ENCODE measurements at regions not wholly inside any gene's neighbourhood (a gene's known extent, or its start where the extent isn't known, plus 50 kb on each side); places are given as distances from the start of the nearest gene placed in this dataset.
"Not testable (repeated sequence)": the region's sequence is repeated elsewhere in the genome, so short reads cannot be mapped to it uniquely, and the experiment has no call there.

GRCh38 chr1:148264374-148265276 is 112.5 kb upstream of the NBPF11 start:
- H3K27ac ChIP-seq = no peak overlapping the region
- no peak for DNase-seq
- no peaks in the 10 kb centered on the region for H3K36me3 ChIP-seq
- H3K9me3 ChIP-seq = no peaks in the 10 kb centered on the region
- peaks cover 0 to 16% (median 11%) of the 10 kb centered on the region in 4 donors for H3K4me1 ChIP-seq
- H3K4me3 ChIP-seq = no peak overlapping the region
- WGBS, 2 donors = 42 to 49% methylated on average over 29 of the region's 29 CpGs
- intact Hi-C loops (cut with DNase I) = no loop called here
- TF ChIP-seq POLR2A (IDR thresholded peaks at IDR 0.05) = no peak
- no peak for TF ChIP-seq POLR2AphosphoS5 (IDR thresholded peaks at IDR 0.05)
- no peak for TF ChIP-seq EP300 (IDR thresholded peaks at IDR 0.05)
- no peak for TF ChIP-seq CTCF (IDR thresholded peaks at IDR 0.05)
- H3K27me3 ChIP-seq = peaks cover 0 to 25% (median 7%) of the 10 kb centered on the region in 3 donors

GRCh38 chr1:148263906-148264255 is 111.8 kb upstream of the NBPF11 start:
- Histone ChIP-seq H3K27ac (peak overlapping the region in 3 of 4 donors; percentile 15 to 52 (median 38)), H3K27me3 (peaks cover 0 to 25% (median 7%) of the 10 kb centered on the region in 3 donors), H3K4me1 (peaks cover 0 to 16% (median 11%) of the 10 kb centered on the region in 4 donors), H3K9me3 (no peaks in the 10 kb centered on the region), H3K4me3 (peak overlapping the region; percentile 40 to 54 (median 47)), H3K36me3 (no peaks in the 10 kb centered on the region)
- 2% methylated on average over 17 of the region's 17 CpGs for WGBS, 2 donors
- intact Hi-C loops (cut with DNase I) = no loop called here
- DNase-seq = no peak
- TF ChIP-seq POLR2A (IDR thresholded peaks at IDR 0.05) (no peak), CTCF (IDR thresholded peaks at IDR 0.05) (no peak), EP300 (IDR thresholded peaks at IDR 0.05) (no peak), POLR2AphosphoS5 (IDR thresholded peaks at IDR 0.05) (no peak)

GRCh38 chr1:148263128-148263905 is 111.2 kb upstream of the NBPF11 start:
- H3K27me3 ChIP-seq = peaks cover 0 to 25% (median 7%) of the 10 kb centered on the region in 3 donors
- peak; percentile 71 for DNase-seq
- H3K4me1 ChIP-seq = peaks cover 0 to 16% (median 11%) of the 10 kb centered on the region in 4 donors
- no peaks in the 10 kb centered on the region for H3K36me3 ChIP-seq
- 1% methylated on average over 43 of the region's 43 CpGs for WGBS, 2 donors
- peak overlapping the region; percentile 40 to 54 (median 47) for H3K4me3 ChIP-seq
- intact Hi-C loops (cut with DNase I) = no loop called here
- H3K27ac ChIP-seq = peak overlapping the region in 3 of 4 donors; percentile 15 to 52 (median 38)
- TF ChIP-seq POLR2AphosphoS5 (IDR thresholded peaks at IDR 0.05) (peak; percentile 24 to 73 (median 44)), EP300 (IDR thresholded peaks at IDR 0.05) (no peak), POLR2A (IDR thresholded peaks at IDR 0.05) (peak in 1 of 2 donors; percentile 71)
- H3K9me3 ChIP-seq = no peaks in the 10 kb centered on the region

GRCh38 chr1:148261684-148262083 is 109.6 kb upstream of the NBPF11 start:
- 70 to 84% methylated on average over 3 of the region's 3 CpGs for WGBS, 2 donors
- DNase-seq; H3K4me3 ChIP-seq; intact Hi-C loops (cut with DNase I); H3K27ac ChIP-seq; H3K9me3 ChIP-seq; H3K36me3 ChIP-seq: not testable (repeated sequence)
- Histone ChIP-seq H3K4me1 (peaks cover 0 to 16% (median 11%) of the 10 kb centered on the region in 4 donors), H3K27me3 (peaks cover 0 to 25% (median 7%) of the 10 kb centered on the region in 3 donors)

- H3K4me1 ChIP-seq; H3K9me3 ChIP-seq; H3K4me3 ChIP-seq; H3K27ac ChIP-seq; DNase-seq; intact Hi-C loops (cut with DNase I); H3K36me3 ChIP-seq: not testable (repeated sequence)
- peaks cover 0 to 11% (median 0%) of the 10 kb centered on the region in 3 donors for H3K27me3 ChIP-seq
- 67 to 69% methylated on average over 4 of the region's 4 CpGs for WGBS, 2 donors
Observed at GRCh38 chr1:148257886-148258285, 105.8 kb upstream of the NBPF11 start.
